Stimulated activated naive CD8-positive, alpha-beta T cell treated with anti-CD3 and anti-CD28 coated beads, Interleukin-15, amount 100 ng/mL, for 72 hours (primary cell): ENCODE measurements at regions not wholly inside any gene's neighbourhood (a gene's known extent, or its start where the extent isn't known, plus 50 kb on each side); places are given as distances from the start of the nearest gene placed in this dataset.

Experiments used
- ATAC-seq: fragments of 150-1000 bp; cut with Tn5 transposase; 2 replicates; pipeline ENCODE4 v1.10.0; 2021; ENCODE audit warnings: mild to moderate bottlenecking, moderate library complexity
- DNase-seq, 2 donors: peaks; one replicate each; pipeline ENCODE4 v3.0.0; 2021 to 2022
- H3K27ac Mint-ChIP-seq, 2 donors: one replicate each; pipeline ENCODE4 v1.8.0; 2022; ENCODE audit warnings: mild to moderate bottlenecking in 2 of 2, mixed read lengths in 2 of 2, moderate library complexity in 2 of 2
- H3K27me3 Mint-ChIP-seq: one replicate; pipeline ENCODE4 v1.8.0; 2022; ENCODE audit warnings: mixed read lengths
- H3K4me1 Mint-ChIP-seq: one replicate; pipeline ENCODE4 v1.8.0; 2022; ENCODE audit warnings: mild to moderate bottlenecking, mixed read lengths
- H3K4me3 Mint-ChIP-seq, 2 donors: one replicate each; pipeline ENCODE4 v1.8.0; 2022; ENCODE audit warnings: mild to moderate bottlenecking in 2 of 2, mixed read lengths in 2 of 2, moderate library complexity in 1 of 2
- H3K9me3 Mint-ChIP-seq, 2 donors: one replicate each; pipeline ENCODE4 v1.8.0; 2022; ENCODE audit warnings: mixed read lengths in 2 of 2

- Mint-ChIP-seq H3K4me3 (no peak overlapping the region), H3K27me3 (no peaks in the 10 kb centered on the region), H3K4me1 (no peaks in the 10 kb centered on the region), H3K9me3 (peaks cover 8 to 11% of the 10 kb centered on the region in 2 donors), H3K27ac (no peak overlapping the region)
- no peak for DNase-seq
- ATAC-seq = no peak
Measured at GRCh38 chr2:41924709-41925408, 123.0 kb upstream of the PKDCC start.

DNA sequence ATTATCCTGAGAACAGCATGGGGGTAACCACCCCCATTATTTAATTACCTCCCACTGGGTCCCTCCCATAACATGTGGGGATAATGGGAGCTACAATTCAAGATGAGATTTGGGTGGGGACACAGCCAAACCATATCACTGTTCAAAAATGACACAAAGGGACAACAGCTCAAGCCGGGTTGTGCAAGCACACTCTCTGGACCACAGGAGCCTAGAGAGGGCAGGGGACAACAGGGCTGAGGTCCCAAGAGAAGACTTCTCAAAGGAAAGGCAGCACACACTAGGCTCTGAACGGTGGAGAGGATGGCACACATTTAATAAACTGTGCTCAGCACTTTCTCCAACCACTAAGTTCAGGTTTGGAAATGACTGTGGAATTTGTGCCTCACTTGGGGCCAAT, 122.1 kb upstream of the PKDCC start:
- H3K4me1 Mint-ChIP-seq = no peaks in the 10 kb centered on the region
- H3K27ac Mint-ChIP-seq = no peak overlapping the region
- ATAC-seq = no peak
- H3K4me3 Mint-ChIP-seq = no peak overlapping the region
- no peak for DNase-seq
- H3K27me3 Mint-ChIP-seq = no peaks in the 10 kb centered on the region
- peaks cover 8 to 11% of the 10 kb centered on the region in 2 donors for H3K9me3 Mint-ChIP-seq

DNA sequence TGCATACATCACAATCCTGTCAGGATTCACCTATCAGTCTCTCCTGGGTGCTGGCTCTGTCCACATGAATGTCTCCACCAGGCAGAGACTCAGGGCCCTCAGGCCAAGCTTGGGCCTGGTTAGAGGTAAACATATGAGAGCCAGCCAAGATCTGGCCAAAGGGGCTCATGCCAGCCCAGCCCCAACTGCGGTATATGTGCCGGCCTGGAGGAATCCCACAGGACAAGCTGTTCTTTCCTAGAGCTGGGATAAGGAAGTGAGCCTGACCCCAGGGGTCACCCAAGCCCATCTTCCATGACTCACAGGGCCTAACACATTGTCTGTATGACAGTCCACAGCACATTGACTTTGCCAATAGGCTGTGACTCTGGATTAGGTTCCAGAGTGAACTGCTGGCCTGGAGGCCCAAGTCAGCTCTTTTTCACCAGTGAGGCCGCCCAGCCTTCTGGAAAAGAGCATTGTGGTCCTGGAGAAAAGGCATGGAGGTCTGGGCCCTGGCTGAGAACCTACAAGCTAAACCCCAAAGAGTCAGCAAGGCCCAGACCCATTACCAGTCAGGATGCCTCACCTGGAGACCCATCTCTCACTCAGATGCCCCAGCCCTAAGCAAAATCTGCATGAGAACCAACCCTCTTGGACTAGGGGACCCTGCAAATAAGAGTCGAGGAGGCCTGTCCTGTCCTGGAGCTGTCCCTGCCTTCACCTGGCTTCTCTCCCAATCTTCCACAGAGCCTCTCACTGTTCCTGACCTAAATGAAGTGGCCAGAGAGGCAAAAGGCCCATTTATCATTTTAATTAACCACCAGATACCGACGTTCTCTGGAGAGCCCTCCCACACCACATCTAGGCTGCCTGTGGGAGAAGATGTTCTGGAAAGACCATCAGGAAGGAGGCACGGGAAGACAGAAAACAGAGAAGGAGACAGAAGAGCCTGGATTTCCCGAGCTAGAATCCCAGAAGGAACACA, 120.9 kb upstream of the PKDCC start:
- H3K4me1 Mint-ChIP-seq = no peaks in the 10 kb centered on the region
- H3K9me3 Mint-ChIP-seq = peaks cover 8 to 11% of the 10 kb centered on the region in 2 donors
- no peak overlapping the region for H3K27ac Mint-ChIP-seq
- ATAC-seq = peak; percentile 32
- no peak overlapping the region for H3K4me3 Mint-ChIP-seq
- DNase-seq = no peak
- H3K27me3 Mint-ChIP-seq = peaks cover 2% of the 10 kb centered on the region

- H3K9me3 Mint-ChIP-seq = peaks cover 8 to 11% of the 10 kb centered on the region in 2 donors
- H3K4me3 Mint-ChIP-seq = no peak overlapping the region
- H3K4me1 Mint-ChIP-seq = no peaks in the 10 kb centered on the region
- no peak overlapping the region for H3K27ac Mint-ChIP-seq
- peaks cover 6% of the 10 kb centered on the region for H3K27me3 Mint-ChIP-seq
- no peak for DNase-seq
- ATAC-seq = no peak
Measured at GRCh38 chr2:41927581-41928264, 120.1 kb upstream of the PKDCC start.

DNA sequence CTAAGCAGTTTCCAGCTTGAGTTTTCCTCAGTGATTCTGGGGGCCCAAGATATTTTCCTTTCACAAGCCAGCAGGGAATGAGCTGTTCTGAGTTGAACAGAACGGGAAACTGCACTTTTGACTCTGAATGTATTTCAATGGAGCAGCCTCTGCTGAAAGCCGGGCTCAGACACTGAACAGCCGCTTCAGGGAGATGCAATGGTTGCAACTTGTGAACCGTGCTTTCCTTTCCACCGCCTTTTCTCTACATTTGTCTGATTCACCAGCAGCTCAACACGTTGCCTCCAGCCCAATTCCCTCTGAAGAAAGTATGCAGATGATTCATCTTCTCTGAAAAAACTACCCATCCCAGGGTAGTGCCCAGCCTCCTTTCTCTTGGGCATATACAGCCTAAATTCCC, 119.3 kb upstream of the PKDCC start:
- H3K27me3 Mint-ChIP-seq = peaks cover 11% of the 10 kb centered on the region
- H3K27ac Mint-ChIP-seq = no peak overlapping the region
- no peak for DNase-seq
- no peak for ATAC-seq
- no peaks in the 10 kb centered on the region for H3K4me1 Mint-ChIP-seq
- peaks cover 8 to 11% of the 10 kb centered on the region in 2 donors for H3K9me3 Mint-ChIP-seq
- H3K4me3 Mint-ChIP-seq = no peak overlapping the region

DNA sequence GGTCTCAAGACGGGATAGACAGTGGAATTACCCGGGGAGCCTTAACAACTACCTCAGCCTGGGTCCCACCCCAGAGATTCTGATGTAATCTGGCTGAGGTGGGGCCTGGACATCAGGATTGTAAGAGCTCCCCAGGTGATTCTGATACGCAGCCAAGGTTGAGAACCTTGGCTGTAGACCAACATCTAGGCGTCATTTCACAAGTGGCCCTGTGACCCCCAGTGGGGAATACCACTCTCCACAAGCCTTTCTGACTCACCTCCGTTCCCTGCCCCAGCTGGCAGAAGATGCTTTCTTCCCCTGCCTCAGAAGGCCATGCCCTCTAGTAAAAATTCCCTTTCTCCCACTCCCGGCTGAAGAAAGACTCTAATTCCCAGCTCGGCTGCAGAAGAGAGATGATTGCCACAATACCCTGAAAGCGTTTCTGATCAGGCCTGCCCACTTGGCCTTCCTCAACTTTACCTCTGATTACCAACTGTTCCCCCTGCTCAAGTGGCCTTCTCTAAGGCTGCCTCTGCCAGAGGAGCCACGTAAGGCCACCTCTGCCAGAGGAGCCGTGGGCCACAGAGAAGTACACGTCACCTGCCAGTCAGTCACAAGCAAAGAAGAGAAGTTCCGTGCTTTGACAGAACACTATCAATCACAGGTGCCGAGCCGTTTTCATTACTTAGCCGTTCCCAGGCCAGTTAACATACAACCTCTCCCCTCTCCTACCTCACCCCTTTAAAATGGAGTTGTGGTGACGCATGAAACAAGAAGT, 116.8 kb upstream of the PKDCC start:
- H3K27ac Mint-ChIP-seq = peak overlapping the region in 1 of 2 donors; percentile 83
- no peaks in the 10 kb centered on the region for H3K4me1 Mint-ChIP-seq
- no peak overlapping the region for H3K4me3 Mint-ChIP-seq
- ATAC-seq = no peak
- H3K27me3 Mint-ChIP-seq = peaks cover 16% of the 10 kb centered on the region
- no peak for DNase-seq
- H3K9me3 Mint-ChIP-seq = no peaks in the 10 kb centered on the region

DNA sequence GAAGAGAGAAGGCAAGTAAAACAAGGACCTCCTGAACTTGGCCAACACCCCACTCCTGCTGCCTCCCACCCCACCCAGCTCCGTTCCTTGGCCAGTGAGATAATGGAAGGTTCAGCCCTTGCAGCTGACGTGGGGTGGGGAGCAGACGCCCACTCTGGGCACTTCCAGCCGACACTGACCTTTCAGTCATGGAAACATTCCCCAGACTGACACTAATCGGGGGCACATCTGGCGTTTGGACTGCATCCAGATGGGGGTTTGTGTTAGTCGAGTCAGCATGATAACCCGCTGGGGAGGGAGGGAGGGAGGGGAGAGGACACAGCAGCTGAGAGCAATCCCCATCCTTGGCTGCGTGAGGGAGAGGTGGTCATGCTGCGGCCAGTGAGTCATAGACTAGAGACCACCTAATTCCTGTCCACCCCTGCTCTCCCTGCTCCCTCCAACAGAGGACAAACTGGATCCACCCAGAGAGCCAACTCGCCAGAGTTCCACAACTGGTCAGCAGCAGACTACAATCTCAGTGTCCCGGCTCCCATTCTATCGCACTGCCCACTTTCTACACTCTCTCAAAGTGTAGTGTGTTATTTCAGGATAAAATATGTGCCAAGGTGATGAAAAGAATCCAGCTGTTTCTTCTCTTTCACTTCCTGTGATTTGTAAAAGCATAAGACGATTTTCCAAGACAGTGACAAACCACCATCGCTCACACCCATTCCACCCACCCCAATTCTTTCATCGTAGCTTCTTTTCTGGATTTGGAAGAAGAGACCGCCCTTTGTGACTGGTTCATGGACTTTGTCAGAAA, 115.4 kb upstream of the PKDCC start:
- H3K27ac Mint-ChIP-seq = no peak overlapping the region
- H3K4me3 Mint-ChIP-seq = no peak overlapping the region
- ATAC-seq (no peak), DNase-seq (no peak)
- peaks cover 16% of the 10 kb centered on the region for H3K27me3 Mint-ChIP-seq
- H3K9me3 Mint-ChIP-seq = no peaks in the 10 kb centered on the region
- H3K4me1 Mint-ChIP-seq = no peaks in the 10 kb centered on the region

- DNase-seq = no peak
- no peaks in the 10 kb centered on the region for H3K9me3 Mint-ChIP-seq
- ATAC-seq = no peak
- peaks cover 16% of the 10 kb centered on the region for H3K27me3 Mint-ChIP-seq
- no peak overlapping the region for H3K4me3 Mint-ChIP-seq
- H3K4me1 Mint-ChIP-seq = no peaks in the 10 kb centered on the region
- H3K27ac Mint-ChIP-seq = no peak overlapping the region
Measured at GRCh38 chr2:41933046-41933420, 114.8 kb upstream of the PKDCC start.

GRCh38 chr2:41933585-41934320, 114.1 kb upstream of the PKDCC start:
- Mint-ChIP-seq H3K4me3 (no peak overlapping the region), H3K9me3 (no peaks in the 10 kb centered on the region), H3K4me1 (no peaks in the 10 kb centered on the region), H3K27me3 (peaks cover 16% of the 10 kb centered on the region), H3K27ac (no peak overlapping the region)
- ATAC-seq = no peak
- DNase-seq = no peak

DNA sequence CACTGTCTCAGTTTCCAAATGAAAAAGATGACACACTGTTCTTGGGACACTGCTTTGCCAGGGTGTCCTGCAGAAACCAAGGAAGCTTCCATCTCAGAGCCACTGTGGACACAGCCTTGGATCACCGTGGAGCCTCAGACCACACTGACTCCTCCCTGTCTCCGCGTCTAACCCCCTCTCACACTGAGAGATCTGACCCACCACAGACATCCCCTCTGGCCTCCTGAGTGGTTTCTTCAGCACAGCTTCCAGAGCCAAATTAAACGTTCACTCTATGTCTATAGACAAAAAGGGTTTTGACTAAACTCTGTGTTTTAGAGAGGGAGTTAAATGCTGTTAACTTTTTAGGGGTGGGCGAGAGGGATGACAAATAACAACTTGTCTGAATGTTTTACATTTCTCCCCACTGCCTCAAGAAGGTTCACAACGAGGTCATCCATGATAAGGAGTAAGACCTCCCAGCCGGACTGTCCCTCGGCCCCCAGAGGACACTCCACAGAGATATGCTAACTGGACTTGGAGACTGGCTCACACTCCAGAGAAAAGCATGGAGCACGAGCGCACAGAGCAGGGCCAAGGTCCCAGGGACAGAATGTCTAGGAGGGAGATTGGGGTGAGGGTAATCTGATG, 113.4 kb upstream of the PKDCC start:
- Mint-ChIP-seq H3K4me1 (no peaks in the 10 kb centered on the region), H3K9me3 (no peaks in the 10 kb centered on the region), H3K27ac (no peak overlapping the region), H3K27me3 (peaks cover 16% of the 10 kb centered on the region), H3K4me3 (no peak overlapping the region)
- ATAC-seq (no peak), DNase-seq (no peak)

GRCh38 chr2:41935002-41935401, 112.8 kb upstream of the PKDCC start:
- H3K27me3 Mint-ChIP-seq = peaks cover 16% of the 10 kb centered on the region
- DNase-seq (no peak), ATAC-seq (no peak)
- H3K4me1 Mint-ChIP-seq = no peaks in the 10 kb centered on the region
- H3K4me3 Mint-ChIP-seq = no peak overlapping the region
- H3K27ac Mint-ChIP-seq = no peak overlapping the region
- H3K9me3 Mint-ChIP-seq = no peaks in the 10 kb centered on the region

DNA sequence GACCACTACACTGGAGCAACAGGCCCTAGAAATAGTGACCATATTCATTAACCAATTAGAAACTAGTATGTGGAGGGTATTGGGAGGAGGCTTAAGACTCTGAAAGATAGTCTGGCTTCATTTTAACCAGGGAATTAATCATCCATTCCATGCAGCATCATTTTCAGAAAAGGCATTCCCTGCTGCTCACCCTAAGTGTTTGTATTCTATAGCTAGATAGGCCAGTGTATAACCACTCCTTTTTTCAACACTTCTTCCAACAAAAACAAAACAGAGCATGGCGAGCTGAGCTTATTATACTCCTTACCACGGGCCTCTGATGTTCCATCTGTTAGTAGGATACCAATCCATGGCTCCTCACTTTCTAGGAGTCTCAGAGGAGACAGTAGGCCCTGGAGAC, 112.0 kb upstream of the PKDCC start:
- H3K4me3 Mint-ChIP-seq = no peak overlapping the region
- ATAC-seq (no peak), DNase-seq (no peak)
- H3K27ac Mint-ChIP-seq = no peak overlapping the region
- peaks cover 23% of the 10 kb centered on the region for H3K27me3 Mint-ChIP-seq
- no peaks in the 10 kb centered on the region for H3K4me1 Mint-ChIP-seq
- H3K9me3 Mint-ChIP-seq = no peaks in the 10 kb centered on the region

GRCh38 chr2:41936771-41937463, 110.9 kb upstream of the PKDCC start:
- no peak overlapping the region for H3K4me3 Mint-ChIP-seq
- DNase-seq (no peak), ATAC-seq (no peak)
- H3K27me3 Mint-ChIP-seq = peaks cover 22% of the 10 kb centered on the region
- H3K9me3 Mint-ChIP-seq = no peaks in the 10 kb centered on the region
- no peaks in the 10 kb centered on the region for H3K4me1 Mint-ChIP-seq
- no peak overlapping the region for H3K27ac Mint-ChIP-seq
